RWPE1 (cell line): ENCODE measurements at regions not wholly inside any gene's neighbourhood (a gene's known extent, or its start where the extent isn't known, plus 50 kb on each side); places are given as distances from the start of the nearest gene placed in this dataset.

Experiments
- CTCF ChIA-PET: fragments of 350-600 bp; sonication (Branson Sonifier 250); formaldehyde crosslinking; extraction: SDS; loops from one replicate; lab custom pipeline; 2021; lab: Yijun Ruan, JAX
- POLR2A ChIA-PET: fragments of 400-600 bp; formaldehyde crosslinking; extraction: SDS; loops from one replicate; lab custom pipeline; 2020; ENCODE audit warnings: antibody characterized with exemption; ENCODE audit not compliant: low non-redundant PET; lab: Yijun Ruan, JAX
- DNase-seq: peaks from one replicate; pipeline ENCODE4 v3.0.0; 2012; ENCODE audit warnings: low spot score
- H3K27ac ChIP-seq: fragments of 450-650 bp; 2 replicates; pipeline ENCODE4 v1.5.1; 2017
- CTCF ChIP-seq: fragments of 450-650 bp; conservative IDR thresholded peaks from 2 replicates; pipeline ENCODE4 v1.5.1; 2017; ENCODE audit warnings: low read depth, mild to moderate bottlenecking

GRCh38 chr3:124434176-124434575 lies 296.1 kb upstream of the UMPS start:
- no peak overlapping the region for H3K27ac ChIP-seq
- no peak for DNase-seq
- ChIA-PET CTCF (no interaction called here), POLR2A (no interaction called here)
- no peak for TF ChIP-seq CTCF

- ChIA-PET CTCF (no interaction called here), POLR2A (no interaction called here)
- TF ChIP-seq CTCF: no peak
- DNase-seq: no peak
- no peak overlapping the region for H3K27ac ChIP-seq
Measured at GRCh38 chr3:124435467-124435866, 294.8 kb upstream of the UMPS start.

GRCh38 chr3:124438813-124439212 lies 291.4 kb upstream of the UMPS start:
- TF ChIP-seq CTCF: no peak
- no peak overlapping the region for H3K27ac ChIP-seq
- ChIA-PET CTCF (no interaction called here), POLR2A (no interaction called here)
- DNase-seq: no peak

- DNase-seq: no peak
- H3K27ac ChIP-seq: no peak overlapping the region
- ChIA-PET CTCF (interaction anchor here (0.5 to 0.6 kb wide), 2 partner anchors 18 to 766 kb away, joined by 3 to 5 read pairs; no protein-coding TSS in a partner anchor), POLR2A (no interaction called here)
- no peak for TF ChIP-seq CTCF
Measured at GRCh38 chr3:124439603-124440002, 290.6 kb upstream of the UMPS start.

GRCh38 chr3:124441766-124442165 lies 288.5 kb upstream of the UMPS start:
- CTCF ChIA-PET: no interaction called here

GRCh38 chr3:124442463-124442862 lies 287.8 kb upstream of the UMPS start:
- no peak for DNase-seq
- POLR2A ChIA-PET: no interaction called here
- CTCF ChIA-PET: interaction anchor here (0.6 kb wide), 1 partner anchor 26 kb away, joined by 3 read pairs; no protein-coding TSS in a partner anchor
- no peak for TF ChIP-seq CTCF
- no peak overlapping the region for H3K27ac ChIP-seq

More at GRCh38 chr3:124441766-124442165, 288.5 kb upstream of the UMPS start:
- POLR2A ChIA-PET: no interaction called here
- no peak for DNase-seq
- H3K27ac ChIP-seq: no peak overlapping the region
- TF ChIP-seq CTCF: no peak
